GM18508 (cell line): ENCODE measurements at regions not wholly inside any gene's neighbourhood (a gene's known extent, or its start where the extent isn't known, plus 50 kb on each side); places are given as distances from the start of the nearest gene placed in this dataset.
"Not testable (repeated sequence)": the region's sequence is repeated elsewhere in the genome, so short reads cannot be mapped to it uniquely, and the experiment has no call there.

Experiments used
- ATAC-seq: cut with Tn5 transposase; IDR thresholded peaks from one replicate; pipeline ENCODE4 v1.9.1; 2021; ENCODE audit warnings: moderate number of reproducible peaks; ENCODE audit not compliant: insufficient read depth, unreplicated experiment

DNA sequence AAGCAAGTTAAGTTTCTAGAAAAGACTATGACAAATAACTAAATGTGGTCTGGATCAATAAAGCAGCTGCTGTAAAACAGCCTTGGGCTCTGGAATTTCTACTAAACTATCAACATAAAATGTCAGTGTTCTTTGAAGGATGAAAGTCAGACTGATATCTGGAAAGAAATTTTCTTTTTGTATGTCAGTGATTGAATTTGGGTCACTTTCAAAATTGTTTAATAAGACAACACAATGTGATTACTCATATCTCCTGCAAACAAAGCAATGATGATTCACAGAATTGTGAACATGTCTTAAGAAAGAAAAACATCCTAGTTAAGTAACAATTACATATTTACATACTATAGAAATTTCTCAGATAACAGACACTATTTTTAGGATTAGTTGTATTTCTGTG lies 826.4 kb downstream of the PLA2G4A start:
- no peak for ATAC-seq

DNA sequence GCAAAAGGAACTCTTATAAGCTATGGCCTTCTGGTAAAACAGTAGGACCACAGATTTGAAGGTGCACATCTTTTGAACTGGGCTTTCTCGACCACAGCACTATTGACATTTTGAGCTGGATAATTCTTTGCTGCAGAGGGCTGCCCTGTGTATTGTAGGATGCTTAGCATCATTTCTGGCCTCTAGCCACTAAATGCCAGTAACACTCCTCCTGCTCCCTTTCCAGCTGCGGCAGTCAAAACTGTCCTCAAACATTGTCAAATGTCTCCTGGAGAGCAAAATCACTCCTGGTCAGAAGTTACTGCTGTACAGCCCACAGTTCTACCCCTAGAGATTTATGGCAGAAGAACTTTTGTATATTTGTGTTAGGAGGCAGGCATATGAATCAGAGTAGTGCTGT lies 836.7 kb downstream of the PLA2G4A start:
- no peak for ATAC-seq

DNA sequence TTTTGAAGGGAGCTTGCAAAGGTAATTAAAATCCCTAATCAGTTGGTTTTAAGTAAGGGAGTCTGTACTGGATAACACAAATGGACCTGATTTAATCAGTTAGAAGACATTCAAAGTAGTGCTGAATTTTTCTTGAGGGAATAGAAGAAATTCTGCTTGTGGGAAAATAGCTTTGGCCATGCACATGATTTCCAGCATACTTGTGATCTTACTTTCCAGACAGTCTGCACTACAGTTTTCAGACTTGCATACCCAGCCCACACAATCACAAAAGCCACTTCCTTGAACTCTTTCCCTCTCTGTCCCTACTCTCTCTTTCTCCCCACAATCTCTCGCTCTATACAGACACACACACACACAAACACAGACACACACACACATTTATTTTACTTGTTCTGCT lies 852.1 kb downstream of the PLA2G4A start:
- no peak for ATAC-seq

GRCh38 chr1:187682112-187682511 lies 853.4 kb downstream of the PLA2G4A start:
- ATAC-seq: no peak

DNA sequence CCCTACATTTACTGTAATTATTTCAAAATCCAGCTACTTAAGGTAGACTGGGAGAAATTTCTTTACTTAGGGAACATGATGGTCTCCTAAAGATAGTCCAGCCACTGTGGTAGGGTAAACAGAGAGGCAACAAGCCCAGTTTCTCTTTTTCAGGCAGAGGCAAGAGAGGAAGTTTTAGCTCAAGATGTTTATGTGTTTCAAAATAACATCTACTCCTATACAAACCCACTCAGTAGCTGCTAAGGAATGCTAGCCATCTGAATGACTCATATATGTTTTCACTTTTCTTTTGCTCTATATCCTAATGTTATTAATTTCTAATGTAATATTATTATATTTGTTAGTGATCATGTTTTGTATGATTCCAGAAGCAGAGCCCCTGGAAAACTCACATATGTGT lies 856.6 kb downstream of the PLA2G4A start:
- no peak for ATAC-seq

GRCh38 chr1:187689129-187689528 lies 860.4 kb downstream of the PLA2G4A start:
- no peak for ATAC-seq

- no peak for ATAC-seq
Measured at GRCh38 chr1:187691439-187691838, 862.7 kb downstream of the PLA2G4A start.

GRCh38 chr1:187692799-187693198 lies 864.0 kb downstream of the PLA2G4A start:
- no peak for ATAC-seq

DNA sequence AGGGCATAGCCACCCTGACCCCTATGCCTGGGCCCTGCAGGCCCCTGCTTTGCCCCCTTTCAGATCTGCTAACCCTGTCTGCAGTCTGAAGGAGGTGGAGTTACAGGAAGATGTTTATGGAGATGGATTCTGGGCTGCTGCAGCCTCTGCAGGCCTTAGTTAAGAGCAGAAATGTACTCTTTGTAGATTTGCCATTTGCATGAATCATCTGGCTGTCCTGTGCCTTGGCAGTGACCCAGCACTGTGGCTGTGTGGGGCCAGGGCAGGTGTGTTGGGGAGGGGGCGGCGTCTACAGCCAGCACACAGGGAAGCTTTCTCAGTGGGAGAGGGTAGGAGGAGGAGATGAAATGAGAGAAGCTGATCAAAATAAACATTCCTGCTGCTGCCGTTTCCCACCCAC lies 867.3 kb downstream of the PLA2G4A start:
- ATAC-seq: no peak

DNA sequence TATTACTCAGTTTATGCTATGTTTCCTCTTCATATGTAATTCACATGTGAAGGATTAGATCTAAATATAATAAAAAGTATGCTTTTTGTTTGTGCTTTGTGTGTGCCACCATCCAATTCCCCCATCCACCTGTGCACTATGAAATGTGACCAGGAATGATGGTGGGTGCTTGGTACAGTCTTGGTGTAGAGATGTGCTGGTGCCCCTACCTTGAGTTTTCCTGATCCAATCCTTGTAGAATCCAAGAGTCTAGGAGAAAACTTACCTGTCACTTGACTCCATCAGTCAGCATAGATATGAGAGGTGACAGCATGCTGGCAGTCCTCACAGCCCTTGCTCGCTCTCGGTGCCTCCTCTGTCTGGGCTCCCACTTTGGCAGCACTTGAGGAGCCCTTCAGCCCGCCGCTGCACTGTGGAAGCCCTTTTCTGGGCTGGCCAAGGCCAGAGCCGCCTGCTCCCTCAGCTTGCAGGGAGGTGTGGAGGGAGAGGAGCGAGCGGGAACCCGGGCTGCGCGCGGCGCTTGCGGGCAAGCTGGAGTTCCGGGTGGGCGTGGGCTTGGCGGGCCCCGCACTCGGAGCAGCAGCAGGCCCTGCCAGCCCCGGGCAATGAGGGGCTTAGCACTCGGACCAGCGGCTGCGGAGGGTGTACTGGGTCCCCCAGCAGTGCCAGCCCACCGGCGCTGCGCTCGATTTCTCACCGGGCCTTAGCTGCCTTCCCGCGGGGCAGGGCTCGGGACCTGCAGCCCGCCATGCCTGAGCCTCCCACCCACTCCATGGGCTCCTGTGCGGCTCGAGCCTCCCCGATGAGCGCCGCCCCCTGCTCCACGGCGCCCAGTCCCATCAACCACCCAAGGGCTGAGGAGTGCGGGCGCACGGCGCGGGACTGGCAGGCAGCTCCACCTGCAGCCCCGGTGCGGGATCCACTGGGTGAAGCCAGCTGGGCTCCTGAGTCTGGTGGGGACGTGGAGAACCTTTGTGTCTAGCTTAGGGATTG lies 874.7 kb downstream of the PLA2G4A start:
- not testable (repeated sequence) for ATAC-seq

DNA sequence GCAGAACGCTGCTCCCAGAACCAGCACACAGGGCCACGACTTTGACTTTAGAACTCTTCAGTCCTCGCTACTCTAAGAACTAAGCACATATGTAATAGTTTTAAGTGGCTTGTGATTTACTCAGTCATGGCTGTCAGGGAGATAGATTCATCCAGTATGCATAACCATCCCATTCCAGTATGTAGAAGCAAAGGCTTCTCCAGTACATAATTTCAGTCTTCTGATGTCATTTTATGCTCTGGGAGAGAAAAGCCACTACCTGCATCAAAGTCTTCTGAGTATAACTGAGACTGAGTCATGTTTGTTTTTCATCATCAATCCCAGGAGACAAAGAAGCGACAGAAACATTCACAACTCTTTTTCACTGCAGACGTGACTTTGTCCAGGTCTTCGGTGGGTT lies 885.7 kb downstream of the PLA2G4A start:
- no peak for ATAC-seq

DNA sequence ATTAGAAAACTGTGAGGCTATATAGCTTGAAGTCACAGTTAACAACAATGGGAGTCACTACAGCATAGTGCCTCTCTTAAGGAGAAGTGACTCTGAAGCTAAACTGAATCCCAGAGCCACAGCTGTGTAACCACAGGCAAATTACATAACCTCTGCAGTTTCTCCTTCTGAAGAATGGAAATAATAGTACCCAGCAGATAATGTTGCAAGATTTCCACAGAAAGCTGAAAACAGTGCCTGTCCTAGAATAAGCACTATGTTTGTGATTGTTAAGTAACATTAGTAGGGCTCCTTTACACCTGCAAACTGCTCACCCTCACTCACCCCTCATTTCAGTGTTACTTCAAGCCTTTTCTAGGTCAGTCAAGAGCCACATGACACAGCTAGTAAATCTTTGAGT lies 886.7 kb downstream of the PLA2G4A start:
- ATAC-seq: no peak

- no peak for ATAC-seq
Measured at GRCh38 chr1:187716160-187716559, 887.4 kb downstream of the PLA2G4A start.

- ATAC-seq: no peak
Measured at GRCh38 chr1:187718527-187718926, 889.8 kb downstream of the PLA2G4A start.

GRCh38 chr1:187721216-187721615 lies 892.5 kb downstream of the PLA2G4A start:
- ATAC-seq: no peak

DNA sequence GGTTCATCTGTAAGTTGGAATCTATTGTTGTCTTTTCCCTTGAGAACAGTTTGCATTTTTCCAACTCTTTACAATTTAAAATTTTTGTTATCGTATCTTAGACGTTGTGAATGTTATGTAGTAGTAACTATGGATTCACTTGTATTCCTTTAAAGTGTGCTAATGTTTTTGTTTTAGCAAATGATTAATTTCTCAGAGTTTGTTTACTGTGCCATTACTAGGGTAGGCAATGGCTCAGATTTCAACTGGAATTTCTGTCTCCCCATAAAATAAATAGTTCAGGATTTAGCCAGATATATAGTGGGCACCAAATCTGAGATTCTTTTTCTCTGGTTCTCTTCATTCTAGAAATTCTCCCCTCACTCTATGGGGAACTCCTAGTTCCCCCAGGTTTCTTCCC lies 896.5 kb downstream of the PLA2G4A start:
- ATAC-seq: no peak

- ATAC-seq: no peak
Measured at GRCh38 chr1:187733232-187733631, 904.5 kb downstream of the PLA2G4A start.

DNA sequence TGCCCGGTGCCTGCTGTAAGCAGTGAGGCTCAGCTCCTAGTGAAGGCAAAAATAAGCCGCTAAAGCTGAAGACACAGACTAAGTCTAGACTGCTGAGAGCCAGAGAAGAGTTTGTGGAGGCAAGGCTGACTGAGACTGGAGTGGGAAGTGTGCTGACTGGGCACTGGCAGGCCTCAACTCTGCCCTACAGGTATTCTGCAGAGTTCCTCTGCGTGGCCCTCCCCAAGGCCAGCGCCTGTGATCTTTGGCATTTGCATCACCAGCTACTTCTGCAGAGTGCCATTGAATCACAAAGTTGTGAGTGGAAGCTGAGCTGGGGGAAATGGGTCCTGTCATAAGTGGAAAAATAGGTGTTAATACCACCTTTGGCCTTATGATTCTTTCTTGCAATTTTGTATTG lies 905.7 kb downstream of the PLA2G4A start:
- no peak for ATAC-seq

- ATAC-seq: peak; percentile 53
Measured at GRCh38 chr1:187744665-187745064, 915.9 kb downstream of the PLA2G4A start.

GRCh38 chr1:187755536-187755935 lies 926.8 kb downstream of the PLA2G4A start:
- no peak for ATAC-seq

GRCh38 chr1:187756684-187757083 lies 927.9 kb downstream of the PLA2G4A start:
- ATAC-seq: not testable (repeated sequence)

DNA sequence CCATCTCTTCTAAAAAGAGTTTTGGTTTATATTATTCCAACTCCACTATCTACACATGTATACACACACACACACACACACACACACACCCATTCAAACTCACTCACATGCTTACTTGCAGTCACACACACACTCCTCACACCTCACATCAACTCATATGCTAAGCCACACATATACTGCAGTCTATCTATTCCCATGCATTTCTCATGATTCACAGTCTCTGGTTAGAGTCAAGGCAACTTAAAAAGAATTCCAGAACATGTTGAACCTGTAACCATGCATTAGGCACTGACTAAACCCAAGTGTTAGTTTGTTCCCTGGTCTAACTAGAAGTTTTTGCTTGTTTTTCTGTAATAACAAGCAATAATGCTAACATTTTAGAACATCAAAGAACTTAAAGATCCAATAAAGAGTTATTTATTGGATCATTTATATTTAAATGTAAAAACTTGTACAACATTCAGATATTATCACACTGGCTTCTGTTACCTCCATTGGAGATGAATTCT lies 931.1 kb downstream of the PLA2G4A start:
- no peak for ATAC-seq
